Nephron (organoid): ENCODE measurements at regions not wholly inside any gene's neighbourhood (a gene's known extent, or its start where the extent isn't known, plus 50 kb on each side); places are given as distances from the start of the nearest gene placed in this dataset.

Source experiments
- H3K27ac Mint-ChIP-seq, 3 experiments: 2 replicates each; pipeline ENCODE4 v1.8.0; 2020; ENCODE audit warnings: mixed read lengths in 3 of 3, mild to moderate bottlenecking in 2 of 3, moderate library complexity in 1 of 3
- H3K27me3 Mint-ChIP-seq: 2 replicates; pipeline ENCODE4 v1.8.0; 2021; ENCODE audit warnings: low read depth, mild to moderate bottlenecking, moderate library complexity, mixed read lengths
- H3K36me3 Mint-ChIP-seq: 2 replicates; pipeline ENCODE4 v1.8.0; 2020; ENCODE audit warnings: low read depth, mixed read lengths
- H3K4me1 Mint-ChIP-seq: 2 replicates; pipeline ENCODE4 v1.8.0; 2020; ENCODE audit warnings: mixed read lengths
- H3K4me3 Mint-ChIP-seq, 3 experiments: 2 replicates each; pipeline ENCODE4 v1.8.0; 2020; ENCODE audit warnings: mild to moderate bottlenecking in 3 of 3, mixed read lengths in 3 of 3, moderate library complexity in 2 of 3
- H3K9me3 Mint-ChIP-seq: 2 replicates; pipeline ENCODE4 v1.8.0; 2020; ENCODE audit warnings: mixed read lengths
- CTCF ChIP-seq, 3 experiments: fragments of 200-600 bp; sonication (generic); IDR thresholded peaks; one replicate each; pipeline ENCODE4 v1.5.0; 2021; ENCODE audit warnings: antibody characterized with exemption in 3 of 3; ENCODE audit not compliant: unreplicated experiment in 3 of 3

GRCh38 chr14:38835874-38836273, 267.2 kb downstream of the SEC23A start:
- no peak for TF ChIP-seq CTCF (IDR thresholded peaks at IDR 0.05; ENCODE audit: unreplicated experiment in 3 of 3)
- H3K27me3 Mint-ChIP-seq = peaks cover 6% of the 10 kb centered on the region
- no peak overlapping the region for H3K27ac Mint-ChIP-seq
- no peaks in the 10 kb centered on the region for H3K36me3 Mint-ChIP-seq
- H3K9me3 Mint-ChIP-seq = no peaks in the 10 kb centered on the region
- H3K4me3 Mint-ChIP-seq = no peak overlapping the region
- no peaks in the 10 kb centered on the region for H3K4me1 Mint-ChIP-seq

GRCh38 chr14:38828183-38828827, 274.7 kb downstream of the SEC23A start:
- H3K36me3 Mint-ChIP-seq = no peaks in the 10 kb centered on the region
- H3K4me3 Mint-ChIP-seq = no peak overlapping the region
- H3K9me3 Mint-ChIP-seq = no peaks in the 10 kb centered on the region
- H3K27ac Mint-ChIP-seq = no peak overlapping the region
- no peaks in the 10 kb centered on the region for H3K4me1 Mint-ChIP-seq
- TF ChIP-seq CTCF (IDR thresholded peaks at IDR 0.05; ENCODE audit: unreplicated experiment in 3 of 3) = no peak
- no peaks in the 10 kb centered on the region for H3K27me3 Mint-ChIP-seq

GRCh38 chr14:38824706-38825105, 278.3 kb downstream of the SEC23A start:
- no peak overlapping the region for H3K4me3 Mint-ChIP-seq
- H3K36me3 Mint-ChIP-seq = no peaks in the 10 kb centered on the region
- H3K27me3 Mint-ChIP-seq = peaks cover 3% of the 10 kb centered on the region
- TF ChIP-seq CTCF (IDR thresholded peaks at IDR 0.05; ENCODE audit: unreplicated experiment in 3 of 3) = no peak
- H3K27ac Mint-ChIP-seq = no peak overlapping the region
- no peaks in the 10 kb centered on the region for H3K4me1 Mint-ChIP-seq
- H3K9me3 Mint-ChIP-seq = no peaks in the 10 kb centered on the region

- Mint-ChIP-seq H3K27me3 (peaks cover 3% of the 10 kb centered on the region), H3K27ac (no peak overlapping the region), H3K4me1 (no peaks in the 10 kb centered on the region), H3K9me3 (no peaks in the 10 kb centered on the region), H3K36me3 (no peaks in the 10 kb centered on the region), H3K4me3 (no peak overlapping the region)
- no peak for TF ChIP-seq CTCF (IDR thresholded peaks at IDR 0.05; ENCODE audit: unreplicated experiment in 3 of 3)
Measured at GRCh38 chr14:38818555-38818954, 284.5 kb downstream of the SEC23A start.

GRCh38 chr14:38808734-38809455, 294.1 kb downstream of the SEC23A start:
- H3K27me3 Mint-ChIP-seq = no peaks in the 10 kb centered on the region
- no peak overlapping the region for H3K4me3 Mint-ChIP-seq
- H3K4me1 Mint-ChIP-seq = no peaks in the 10 kb centered on the region
- H3K27ac Mint-ChIP-seq = no peak overlapping the region
- no peaks in the 10 kb centered on the region for H3K36me3 Mint-ChIP-seq
- H3K9me3 Mint-ChIP-seq = peaks cover 15% of the 10 kb centered on the region
- no peak for TF ChIP-seq CTCF (IDR thresholded peaks at IDR 0.05; ENCODE audit: unreplicated experiment in 3 of 3)

- no peaks in the 10 kb centered on the region for H3K4me1 Mint-ChIP-seq
- TF ChIP-seq CTCF (IDR thresholded peaks at IDR 0.05; ENCODE audit: unreplicated experiment in 3 of 3) = no peak
- H3K9me3 Mint-ChIP-seq = peaks cover 8% of the 10 kb centered on the region
- H3K4me3 Mint-ChIP-seq = no peak overlapping the region
- no peaks in the 10 kb centered on the region for H3K36me3 Mint-ChIP-seq
- H3K27me3 Mint-ChIP-seq = no peaks in the 10 kb centered on the region
- H3K27ac Mint-ChIP-seq = no peak overlapping the region
Measured at GRCh38 chr14:38799671-38800070, 303.4 kb downstream of the SEC23A start.
